ENCODE measurements at regions not wholly inside any gene's neighbourhood (a gene's known extent, or its start where the extent isn't known, plus 50 kb on each side); places are given as distances from the start of the nearest gene placed in this dataset.
"Not testable (repeated sequence)": the region's sequence is repeated elsewhere in the genome, so short reads cannot be mapped to it uniquely, and the experiment has no call there.

DNA sequence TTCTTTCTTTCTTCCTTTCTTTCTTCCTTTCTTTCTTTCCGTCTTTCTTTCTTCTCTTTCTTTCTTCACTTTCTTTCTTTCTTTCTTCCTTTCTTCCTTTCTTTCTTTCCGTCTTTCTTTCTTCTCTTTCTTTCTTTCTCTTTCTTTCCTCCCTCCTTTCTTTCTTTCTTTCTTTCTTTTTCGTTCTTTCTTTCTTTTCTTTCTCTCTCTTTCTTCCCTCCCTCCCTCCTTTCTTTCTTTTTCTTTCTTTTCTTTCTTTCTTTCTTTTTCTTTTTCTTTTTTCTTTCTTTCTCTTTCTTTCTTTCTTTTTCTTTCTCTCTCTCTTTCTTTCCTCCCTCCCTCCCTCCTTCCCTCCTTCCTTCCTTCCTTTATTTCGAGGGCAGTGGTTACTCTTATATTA, 667.3 kb upstream of the PRMT6 start:
- TF ChIP-seq, protein P1, sequence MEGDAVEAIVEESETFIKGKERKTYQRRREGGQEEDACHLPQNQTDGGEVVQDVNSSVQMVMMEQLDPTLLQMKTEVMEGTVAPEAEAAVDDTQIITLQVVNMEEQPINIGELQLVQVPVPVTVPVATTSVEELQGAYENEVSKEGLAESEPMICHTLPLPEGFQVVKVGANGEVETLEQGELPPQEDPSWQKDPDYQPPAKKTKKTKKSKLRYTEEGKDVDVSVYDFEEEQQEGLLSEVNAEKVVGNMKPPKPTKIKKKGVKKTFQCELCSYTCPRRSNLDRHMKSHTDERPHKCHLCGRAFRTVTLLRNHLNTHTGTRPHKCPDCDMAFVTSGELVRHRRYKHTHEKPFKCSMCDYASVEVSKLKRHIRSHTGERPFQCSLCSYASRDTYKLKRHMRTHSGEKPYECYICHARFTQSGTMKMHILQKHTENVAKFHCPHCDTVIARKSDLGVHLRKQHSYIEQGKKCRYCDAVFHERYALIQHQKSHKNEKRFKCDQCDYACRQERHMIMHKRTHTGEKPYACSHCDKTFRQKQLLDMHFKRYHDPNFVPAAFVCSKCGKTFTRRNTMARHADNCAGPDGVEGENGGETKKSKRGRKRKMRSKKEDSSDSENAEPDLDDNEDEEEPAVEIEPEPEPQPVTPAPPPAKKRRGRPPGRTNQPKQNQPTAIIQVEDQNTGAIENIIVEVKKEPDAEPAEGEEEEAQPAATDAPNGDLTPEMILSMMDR (IDR thresholded peaks at IDR 0.05): not testable (repeated sequence)
- TF ChIP-seq POLR2A (IDR thresholded peaks at IDR 0.05): not testable (repeated sequence)

Data from testis (tissue), 2 donors.